T follicular helper cell (primary cell): ENCODE measurements at regions not wholly inside any gene's neighbourhood (a gene's known extent, or its start where the extent isn't known, plus 50 kb on each side); places are given as distances from the start of the nearest gene placed in this dataset.
"Not testable (repeated sequence)": the region's sequence is repeated elsewhere in the genome, so short reads cannot be mapped to it uniquely, and the experiment has no call there.

Experiments used
- DNase-seq: peaks from one replicate; pipeline ENCODE4 v3.0.0-alpha.2; 2020; ENCODE audit warnings: low read depth

DNA sequence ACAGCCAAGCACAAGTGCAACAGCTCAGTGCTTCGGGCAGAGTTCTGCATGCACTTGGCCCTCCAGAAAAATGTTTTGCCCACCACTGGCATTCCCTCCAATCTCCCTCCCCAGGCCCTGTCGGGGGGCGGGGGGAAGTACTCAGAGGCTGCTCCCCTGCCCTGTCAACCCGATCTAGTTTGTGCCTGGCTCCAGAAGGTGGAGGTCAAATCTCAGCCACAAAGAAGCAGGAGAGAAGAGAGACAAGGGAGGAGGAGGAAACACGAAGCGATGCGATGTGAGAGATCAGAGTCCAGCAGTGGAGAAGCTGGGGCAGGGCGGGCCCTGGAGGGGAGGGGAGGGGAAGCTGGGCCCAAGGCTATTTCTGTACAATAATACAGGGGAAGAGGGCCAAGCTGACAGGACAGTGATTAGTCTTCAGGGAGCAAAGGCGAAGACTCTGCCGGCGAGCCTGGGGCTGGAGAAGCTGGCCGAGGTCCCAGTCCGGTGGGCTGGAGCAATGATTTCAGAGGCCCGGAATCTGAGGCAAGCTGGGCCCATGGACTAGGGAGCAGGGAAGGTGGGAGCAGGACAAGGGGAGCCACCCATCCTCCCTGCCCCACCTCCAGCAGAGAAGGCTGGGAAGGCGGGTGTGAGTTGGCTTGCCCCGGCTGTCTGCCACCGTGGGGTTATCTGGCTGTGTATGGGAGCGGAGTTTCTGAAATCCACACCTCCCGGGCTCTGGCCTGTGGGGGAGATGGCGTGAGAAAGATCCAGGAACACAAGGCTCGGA lies 167.1 kb downstream of the EFNB1 start:
- DNase-seq = no peak

DNA sequence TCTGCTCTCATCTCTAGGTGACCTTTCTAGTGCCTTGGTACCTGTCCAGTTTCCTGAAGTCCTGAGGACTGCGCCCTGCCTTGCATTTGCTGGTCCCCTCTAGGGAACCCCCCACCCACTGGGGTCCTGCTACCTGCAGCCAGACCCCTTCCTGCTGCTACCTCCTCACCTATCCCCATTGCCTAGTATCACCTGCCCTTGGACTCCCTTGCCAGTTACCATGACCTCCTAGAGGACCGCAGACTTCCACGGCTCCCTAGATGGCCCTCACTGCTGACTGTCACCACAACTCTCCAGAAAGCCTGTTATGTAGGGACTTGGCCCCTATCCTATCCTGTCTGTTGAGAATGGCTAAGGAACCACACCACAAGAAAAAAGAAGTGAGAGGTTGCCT lies 166.6 kb downstream of the EFNB1 start:
- no peak for DNase-seq

DNA sequence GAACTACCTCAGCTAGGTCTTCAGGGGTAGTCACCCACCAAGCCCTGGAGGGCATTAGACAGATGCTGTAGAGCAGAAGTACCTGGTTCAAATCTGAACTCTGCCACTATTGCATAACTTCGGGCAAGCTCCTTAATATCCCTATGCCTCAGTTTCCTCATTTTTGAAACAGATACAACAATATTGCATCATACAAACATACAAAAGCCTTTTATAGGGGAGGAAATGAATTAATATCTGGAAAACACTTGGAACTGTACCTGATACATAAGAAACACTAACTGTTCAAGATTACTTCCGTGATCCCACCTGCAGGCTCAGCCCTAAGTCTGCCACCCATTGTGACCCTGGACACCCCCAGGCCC lies 166.1 kb downstream of the EFNB1 start:
- no peak for DNase-seq

DNA sequence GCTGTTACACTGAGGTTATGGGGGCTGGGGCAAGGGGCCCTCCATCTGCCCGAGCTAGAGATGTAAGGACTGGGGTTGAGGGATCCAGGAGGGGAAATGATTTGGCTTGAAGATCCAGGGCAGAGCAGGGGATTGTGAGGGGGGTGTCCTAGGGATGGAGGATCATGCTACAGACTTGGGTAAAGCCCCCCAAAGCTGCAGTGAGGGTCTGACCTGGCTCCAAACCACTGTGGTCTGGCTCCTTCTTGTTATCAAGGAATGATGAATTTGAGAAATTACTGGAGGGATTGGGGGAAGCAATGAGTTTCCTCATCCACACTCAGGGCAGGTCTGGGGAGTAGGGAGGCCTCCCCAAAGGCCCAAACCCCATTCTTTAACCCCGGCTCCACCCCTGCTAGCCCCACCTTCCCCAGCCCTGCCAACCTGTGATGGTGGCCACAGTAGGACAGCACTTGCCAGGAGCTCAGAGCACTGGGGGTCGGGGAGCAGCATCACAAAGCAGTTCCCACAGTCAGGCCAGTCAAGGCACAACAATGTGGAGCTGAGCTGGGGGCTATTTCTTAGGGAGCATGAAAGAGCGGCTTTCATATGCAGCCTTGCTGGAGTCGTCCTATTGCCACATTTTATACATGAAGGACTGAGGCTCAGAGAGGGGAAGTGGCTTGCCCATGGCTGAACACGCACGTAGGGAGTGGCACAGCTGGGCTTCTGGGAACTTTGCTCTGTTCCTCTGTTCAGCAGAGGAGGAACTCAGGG lies 165.5 kb downstream of the EFNB1 start:
- no peak for DNase-seq

DNA sequence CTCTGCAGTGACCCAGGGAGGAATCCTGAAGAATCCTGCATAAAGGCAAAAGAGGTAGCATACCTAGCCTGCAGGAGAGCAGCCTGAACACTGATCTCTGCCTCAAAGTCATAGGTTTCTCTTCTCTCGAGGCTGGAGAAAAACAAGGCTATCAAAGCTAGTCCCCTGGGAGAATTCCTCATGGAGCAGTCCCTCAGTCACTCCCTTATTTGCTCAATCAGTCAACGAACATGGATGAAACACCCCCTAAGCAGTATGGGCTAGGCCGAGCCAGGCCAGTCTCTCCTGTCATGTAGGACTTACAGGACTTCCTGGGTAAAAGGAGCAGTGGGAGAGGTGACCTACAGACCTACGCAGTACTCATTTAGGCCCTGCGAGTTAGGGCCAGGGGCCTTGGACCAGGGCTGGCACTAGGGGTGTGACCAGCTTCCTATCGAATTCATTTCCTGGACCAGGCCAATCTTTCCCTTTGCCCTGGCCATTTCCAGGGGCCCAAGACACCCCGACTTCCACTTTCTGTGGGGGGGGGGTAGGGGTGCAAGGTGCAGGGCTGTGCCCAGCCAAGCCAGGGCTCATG lies 164.1 kb downstream of the EFNB1 start:
- DNase-seq = no peak

DNA sequence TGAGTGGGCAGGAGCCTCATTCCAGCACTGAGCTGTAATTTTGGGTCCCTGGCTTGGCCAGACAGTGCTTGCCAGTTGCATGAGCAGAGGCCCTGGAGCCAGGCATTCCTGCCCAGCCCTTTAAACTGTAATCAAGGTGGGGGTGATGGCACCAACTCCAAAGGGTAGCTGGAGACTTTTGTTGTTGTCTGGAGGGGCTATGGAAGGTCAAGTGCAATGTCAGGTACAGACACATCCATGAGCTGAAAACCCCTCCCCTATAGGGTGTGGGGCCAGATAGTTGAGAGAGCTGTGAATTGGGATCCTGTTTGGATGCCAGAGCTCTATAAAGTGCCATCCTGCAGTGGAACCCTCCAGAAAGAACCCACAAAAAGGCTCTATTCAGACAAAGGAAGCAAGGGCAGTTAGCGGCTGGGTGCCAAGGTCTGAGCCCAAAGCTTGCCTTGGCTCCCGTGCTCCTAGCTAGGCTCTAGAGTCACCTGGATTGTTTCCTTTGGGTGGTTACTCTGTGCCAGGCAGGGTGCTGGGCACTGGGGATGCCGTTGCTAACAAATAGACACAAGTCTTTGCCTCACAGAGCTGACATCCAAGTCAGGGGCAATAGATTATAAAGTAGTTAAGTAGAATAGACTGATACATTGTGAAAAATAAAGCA lies 163.0 kb downstream of the EFNB1 start:
- DNase-seq = no peak

DNA sequence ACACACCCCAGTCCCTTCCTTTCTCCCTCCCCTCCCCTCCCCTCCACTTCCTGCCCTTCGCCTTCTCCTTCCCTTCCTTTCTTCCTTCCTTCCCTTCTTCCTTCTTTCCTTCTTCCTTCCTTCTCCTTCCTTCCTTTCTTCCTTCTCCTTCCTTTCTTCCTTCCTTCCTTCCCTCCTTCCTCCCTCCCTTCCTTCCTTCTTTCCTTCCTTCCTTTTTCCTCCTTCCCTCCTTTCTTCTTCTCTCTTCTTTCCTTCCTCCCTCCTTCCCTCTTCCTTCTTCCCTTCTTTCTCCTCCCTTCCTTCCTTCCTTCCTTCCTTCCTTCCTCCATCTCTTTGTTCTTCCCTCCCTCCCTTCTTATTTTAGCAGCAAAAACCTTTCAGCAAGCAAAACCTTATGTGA lies 162.1 kb downstream of the EFNB1 start:
- DNase-seq = no peak

DNA sequence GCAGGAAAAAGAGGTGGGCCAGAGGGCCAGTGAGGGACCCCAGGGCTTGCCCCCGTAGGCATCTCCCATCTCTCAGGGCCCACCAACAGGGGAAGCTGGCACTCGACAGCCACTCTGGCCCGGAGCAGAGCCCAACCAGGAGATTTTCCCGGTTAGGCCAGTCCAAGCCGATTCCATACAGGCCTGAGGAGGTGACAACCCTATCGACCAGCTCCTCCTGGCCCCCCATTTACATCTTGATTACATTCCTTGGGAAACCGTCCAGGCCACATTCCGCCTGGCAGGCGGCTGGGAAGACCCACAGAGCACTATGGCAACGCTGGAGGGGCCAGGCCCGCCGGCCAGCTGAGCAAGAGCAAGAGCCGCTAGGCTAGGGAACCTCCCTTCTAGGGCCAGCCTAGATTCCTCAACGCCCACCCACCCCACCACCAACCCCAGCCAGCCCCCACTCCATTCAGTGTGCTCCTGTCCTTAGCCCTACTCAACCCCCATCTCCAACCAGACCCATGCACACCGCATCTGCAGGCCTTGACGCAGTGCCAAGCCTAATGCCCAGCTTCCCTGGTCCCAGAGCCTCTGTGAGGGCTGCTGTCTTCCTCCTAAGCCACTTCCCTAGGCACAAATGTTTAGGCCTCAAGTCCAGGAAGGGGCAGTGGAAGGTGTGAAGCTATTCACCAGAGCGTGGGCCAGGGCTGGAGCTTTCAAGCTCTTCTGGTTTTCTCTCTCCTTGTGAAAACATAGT lies 161.2 kb downstream of the EFNB1 start:
- DNase-seq = no peak

DNA sequence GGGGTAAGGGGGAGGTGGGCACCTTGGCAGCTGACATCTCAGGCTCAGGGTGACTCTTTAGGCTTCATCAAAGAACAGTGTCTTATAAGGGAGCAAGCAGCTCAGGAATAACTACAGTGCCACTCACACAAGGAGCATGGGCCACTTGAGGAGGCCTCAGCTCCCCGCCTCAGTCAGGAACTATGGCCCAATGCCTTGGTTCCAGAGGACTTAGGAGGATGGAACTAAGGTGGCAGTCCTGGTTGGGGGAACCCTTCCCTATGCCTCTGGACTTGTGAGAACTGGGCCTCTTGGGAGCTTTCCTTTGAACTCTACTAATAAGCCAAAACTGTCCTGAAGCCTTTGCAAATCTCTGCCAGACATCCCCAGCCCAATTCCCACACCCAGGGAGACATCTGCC lies 160.6 kb downstream of the EFNB1 start:
- DNase-seq = no peak

DNA sequence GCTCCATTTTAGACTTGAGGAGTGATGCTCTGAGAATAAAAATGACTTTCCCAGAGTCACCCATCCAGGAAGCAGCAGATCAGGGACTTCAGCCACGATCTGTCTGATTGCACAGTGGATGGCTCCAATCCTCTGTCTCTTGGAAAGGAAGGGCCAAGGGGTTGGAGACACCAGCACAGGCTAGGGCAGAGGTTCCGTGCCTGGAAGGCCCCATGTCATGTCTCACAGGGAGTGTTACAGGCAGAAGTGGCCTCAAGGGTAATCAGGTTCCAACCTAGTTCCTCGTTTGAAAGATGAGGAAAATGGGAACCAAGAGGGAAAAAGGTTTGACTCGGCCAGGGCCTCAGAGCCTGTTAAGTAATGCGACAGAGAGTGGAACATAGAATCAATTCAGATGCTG lies 160.0 kb downstream of the EFNB1 start:
- no peak for DNase-seq

DNA sequence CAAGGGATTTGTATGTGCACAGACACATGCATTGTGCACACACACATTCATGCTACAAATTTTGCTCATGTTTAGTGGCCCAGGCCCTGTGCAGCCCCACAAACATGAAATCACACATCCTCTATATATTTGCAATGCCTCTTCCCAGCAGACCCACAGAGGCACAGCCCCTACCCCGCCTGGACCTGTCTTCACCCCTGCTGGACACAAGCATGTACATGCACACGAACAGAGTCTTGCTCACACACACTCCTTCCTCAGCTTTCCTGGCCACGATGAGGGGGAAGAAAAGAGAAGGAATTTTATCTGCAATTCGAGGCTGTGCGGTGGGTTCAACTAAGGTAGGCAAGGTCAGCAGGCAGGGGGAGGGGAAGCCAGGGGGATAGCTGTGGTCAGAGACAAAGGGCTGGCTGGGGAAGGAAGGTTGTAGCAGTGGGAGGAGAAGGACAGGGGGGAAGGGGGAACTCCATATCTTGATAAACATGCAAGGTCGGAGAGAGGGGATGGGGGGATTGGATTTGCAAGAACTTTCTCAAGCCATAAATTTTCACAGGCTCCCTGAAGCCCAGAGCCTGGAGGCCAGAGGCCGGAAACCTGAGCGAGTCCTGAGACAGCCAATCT lies 156.4 kb downstream of the EFNB1 start:
- DNase-seq = no peak

DNA sequence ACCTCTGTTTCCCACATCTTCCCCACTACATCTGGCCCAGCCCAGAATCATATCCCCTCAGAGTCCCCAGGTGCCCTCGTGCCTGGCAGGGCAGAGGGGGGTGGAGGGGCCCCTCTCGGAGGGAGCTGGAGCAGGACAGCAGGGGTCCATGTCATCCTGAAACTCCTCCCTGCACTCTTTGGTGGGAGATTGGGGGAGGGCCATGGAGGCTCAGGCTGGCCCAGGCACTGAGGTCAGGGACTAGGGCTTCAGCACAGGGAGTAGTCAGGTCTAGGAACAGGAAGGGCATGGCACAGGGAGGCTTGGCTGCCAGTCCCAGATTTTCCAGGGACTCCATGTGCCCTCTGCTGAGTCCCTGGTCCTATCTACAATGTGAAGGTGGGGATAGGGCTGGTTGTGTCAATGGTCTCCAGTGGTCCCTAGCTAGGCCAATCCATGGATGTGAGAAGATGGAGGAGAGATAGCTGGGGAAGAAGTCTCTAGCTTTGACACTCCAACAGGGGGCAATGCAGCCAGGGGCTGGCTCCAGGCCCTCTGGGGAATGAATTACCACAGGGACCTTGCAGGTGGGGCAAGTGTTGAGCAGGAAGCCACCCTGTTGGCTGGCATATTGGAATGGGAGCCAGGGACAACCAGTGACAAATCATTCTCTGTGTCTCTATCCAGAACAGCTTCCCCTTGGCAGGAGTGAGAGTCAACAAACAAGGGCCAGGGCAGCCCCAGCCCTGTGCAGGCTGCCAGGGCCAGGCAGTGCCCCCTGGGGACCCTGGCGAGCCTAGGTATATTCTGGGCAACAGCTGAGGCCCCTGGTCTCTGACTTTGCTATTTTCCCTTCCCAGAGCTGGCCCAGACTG lies 154.4 kb downstream of the EFNB1 start:
- DNase-seq = no peak

DNA sequence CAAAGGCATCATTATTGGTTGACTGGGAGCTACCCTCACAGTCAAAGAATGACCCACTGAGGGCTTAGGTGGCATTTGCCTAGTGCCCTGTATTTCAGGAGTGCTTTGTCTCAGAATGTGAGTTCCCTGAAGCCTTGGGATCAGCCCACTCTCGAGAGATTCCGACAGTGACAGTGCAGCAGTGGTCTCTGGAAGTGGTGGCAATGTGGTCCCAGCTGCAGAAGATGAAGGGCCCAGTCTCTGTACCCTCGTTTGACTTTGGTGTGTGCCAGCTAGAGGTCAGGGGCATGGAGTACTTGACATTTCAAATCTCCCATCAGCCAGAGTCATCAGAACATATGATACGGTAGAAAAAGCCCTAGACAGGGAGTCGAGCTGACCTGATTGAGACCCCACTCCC lies 153.7 kb downstream of the EFNB1 start:
- no peak for DNase-seq

DNA sequence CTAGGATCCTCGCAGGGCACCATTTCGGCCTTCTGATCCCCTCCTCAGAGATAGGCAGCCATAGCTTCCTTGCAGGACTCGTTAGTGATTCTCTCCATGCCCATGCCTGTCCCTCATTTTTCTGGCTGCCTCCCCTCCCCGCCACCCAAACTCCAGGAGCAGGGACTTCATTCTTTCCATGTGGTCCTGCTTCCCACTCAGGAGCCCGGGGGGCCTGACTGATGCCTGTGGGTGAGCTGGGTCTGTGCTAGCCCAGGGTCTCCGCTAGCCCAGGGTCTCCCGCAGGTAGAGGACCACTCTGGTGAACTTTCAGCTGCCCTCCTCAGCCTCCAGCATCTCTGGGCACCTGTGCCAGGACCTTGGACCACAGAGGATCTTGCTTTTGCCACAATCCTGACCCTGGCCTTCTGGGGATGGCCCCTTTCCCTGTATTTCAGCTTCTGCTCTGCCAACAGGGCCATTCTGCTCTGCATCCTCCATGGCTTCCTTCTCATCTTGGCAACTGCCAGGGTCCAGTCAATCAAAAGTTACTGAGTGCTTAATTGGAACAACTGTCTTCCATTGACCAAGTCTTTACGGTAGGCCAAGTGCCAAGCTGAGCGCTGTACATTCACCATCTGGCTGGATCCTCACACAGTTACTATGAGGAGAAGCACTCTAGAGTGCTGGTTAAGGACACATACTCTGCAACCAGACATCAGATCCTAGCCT lies 152.2 kb downstream of the EFNB1 start:
- DNase-seq = no peak

DNA sequence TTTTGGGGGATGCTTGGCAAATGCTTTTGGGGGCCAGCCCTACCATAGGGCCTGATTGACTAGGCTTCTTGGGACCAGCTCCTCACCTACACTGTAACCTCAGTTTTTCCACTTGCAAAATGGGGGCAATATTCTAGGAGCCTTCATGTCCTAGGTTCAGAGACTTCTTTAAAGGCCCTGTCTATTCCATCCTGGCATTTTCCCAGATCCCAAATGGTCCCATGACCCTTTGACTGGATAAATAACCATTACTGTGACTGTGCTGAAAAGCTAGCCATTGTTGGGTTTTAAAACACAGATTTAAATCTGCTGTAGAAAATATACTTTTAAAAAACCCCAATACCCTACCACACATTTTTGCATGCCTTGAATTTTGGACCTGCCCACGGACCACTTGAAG lies 149.8 kb downstream of the EFNB1 start:
- no peak for DNase-seq

DNA sequence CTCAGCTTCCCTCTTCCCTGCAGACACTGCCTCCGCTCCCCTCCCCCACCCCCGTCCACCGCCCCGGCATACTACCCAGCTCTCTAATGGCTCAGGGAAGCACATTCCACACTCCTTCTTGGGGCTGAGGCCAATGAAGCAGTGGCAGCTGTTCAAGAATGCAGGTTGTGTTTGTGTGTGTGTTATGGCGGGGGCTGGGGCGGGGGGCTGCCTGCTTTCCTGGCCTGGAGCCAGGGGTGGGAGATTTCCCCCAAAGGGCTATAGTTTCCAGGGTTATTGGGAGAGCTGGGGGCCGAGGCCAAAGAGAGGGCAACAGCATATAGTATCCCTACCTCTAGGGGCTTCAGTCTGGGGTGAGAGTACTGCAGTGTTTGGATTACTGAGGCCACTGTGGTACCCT lies 149.4 kb downstream of the EFNB1 start:
- no peak for DNase-seq

DNA sequence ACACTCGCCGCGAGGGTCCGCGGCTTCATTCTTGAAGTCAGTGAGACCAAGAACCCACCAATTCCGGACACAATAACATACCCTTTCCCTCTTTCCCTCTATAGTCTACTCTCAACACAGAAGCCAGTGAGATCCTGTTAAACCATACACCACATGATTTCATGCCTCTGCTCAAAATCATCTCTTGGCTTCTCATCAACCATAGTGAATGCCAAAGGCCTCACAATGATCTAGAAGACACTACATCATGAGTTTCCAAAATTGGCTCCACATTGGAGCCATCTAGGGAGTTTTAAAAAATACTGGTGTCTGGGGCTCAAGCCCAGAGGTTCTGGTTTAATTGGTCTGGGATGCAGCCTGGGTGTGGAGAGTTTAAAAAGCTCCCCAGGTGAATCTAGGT lies 124.5 kb downstream of the EFNB1 start:
- DNase-seq = no peak

DNA sequence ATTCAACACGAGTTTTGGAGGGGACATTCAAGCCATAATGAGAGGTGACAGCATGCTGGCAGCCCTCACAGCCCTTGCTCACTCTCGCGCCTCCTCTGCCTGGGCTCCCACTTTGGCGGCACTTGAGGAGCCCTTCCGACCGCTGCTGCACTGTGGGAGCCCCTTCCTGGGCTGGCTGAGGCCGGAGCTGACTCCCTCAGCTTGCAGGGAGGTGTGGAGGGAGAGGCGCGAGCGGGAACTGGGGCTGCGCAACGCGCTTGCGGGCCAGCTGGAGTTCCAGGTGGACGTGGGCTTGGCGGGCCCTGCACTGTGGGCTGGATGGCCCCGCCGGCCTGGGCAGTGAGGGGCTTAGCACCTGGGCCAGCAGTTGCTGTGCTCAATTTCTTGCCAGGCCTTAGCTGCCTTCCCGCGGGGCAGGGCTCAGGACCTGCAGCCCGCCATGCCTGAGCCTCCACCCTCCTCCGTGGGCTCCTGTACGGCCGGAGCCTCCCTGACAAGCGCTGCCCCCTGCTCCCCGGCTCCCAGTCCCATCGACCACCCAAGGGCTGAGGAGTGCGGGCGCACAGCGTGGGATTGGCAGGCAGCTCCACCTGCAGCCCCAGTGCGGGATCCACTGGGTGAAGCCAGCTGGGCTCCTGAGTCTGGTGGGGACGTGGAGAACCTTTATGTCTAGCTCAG lies 123.3 kb downstream of the EFNB1 start:
- not testable (repeated sequence) for DNase-seq

DNA sequence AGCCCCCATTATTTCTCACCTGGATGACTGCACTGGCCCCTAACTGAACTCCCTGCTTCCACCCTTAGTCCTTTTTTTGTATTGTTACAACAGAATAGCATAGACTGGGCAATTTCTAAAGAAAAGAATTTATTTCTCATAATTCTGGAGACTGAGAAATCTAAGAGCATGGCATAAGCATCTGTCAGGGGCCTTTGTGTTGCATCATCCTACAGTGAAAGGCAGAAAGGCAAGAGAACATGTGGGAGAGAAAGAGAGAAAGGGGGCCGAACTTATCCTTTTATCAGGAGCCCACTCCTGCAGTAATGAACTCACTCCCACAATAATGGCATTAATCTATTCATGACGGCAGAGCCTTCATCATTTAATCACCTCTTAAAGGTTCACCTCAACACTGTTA lies 122.1 kb downstream of the EFNB1 start:
- DNase-seq = no peak
